H1 (cell line): ENCODE measurements at regions not wholly inside any gene's neighbourhood (a gene's known extent, or its start where the extent isn't known, plus 50 kb on each side); places are given as distances from the start of the nearest gene placed in this dataset.

ENCODE experiments used
- CTCF ChIA-PET: fragments of 300-600 bp; sonication (Branson Sonifier 250); formaldehyde crosslinking; loops from one replicate; lab custom pipeline; 2021; ENCODE audit not compliant: partially characterized antibody; lab: Charles Lee
- POLR2A ChIA-PET: fragments of 300-600 bp; sonication (Branson Sonifier 250); formaldehyde crosslinking; loops from one replicate; lab custom pipeline; 2021; ENCODE audit warnings: inconsistent platforms; ENCODE audit not compliant: partially characterized antibody; lab: Charles Lee
- DNase-seq, 2 experiments: peaks; one replicate each; pipeline versions ENCODE4 v3.0.0 to v3.0.0-alpha.2; 2010 to 2022; ENCODE audit warnings: low spot score in 2 of 2, low read depth in 1 of 2, mixed read lengths in 1 of 2
- FAIRE-seq: peaks from 2 replicates; lab custom pipeline; 2011; peaks lifted over from hg19 to GRCh38; lab: Jason Lieb, UNC
- H2AFZ ChIP-seq: 2 replicates; pipeline ENCODE4 v1.8.1; 2012; ENCODE audit warnings: low read length, inconsistent platforms
- H2AK5ac ChIP-seq: 2 replicates; pipeline ENCODE4 v1.6.1; 2013; ENCODE audit warnings: low read depth, low read length
- H2BK120ac ChIP-seq: replicated peaks from 2 replicates; pipeline ENCODE3; 2013; ENCODE audit warnings: low read depth, low read length, inconsistent platforms
- H2BK12ac ChIP-seq: 2 replicates; pipeline ENCODE4 v1.6.1; 2013; ENCODE audit warnings: low read depth, low read length
- H2BK15ac ChIP-seq: 2 replicates; pipeline ENCODE4 v1.6.1; 2013; ENCODE audit warnings: low read length
- H2BK20ac ChIP-seq: 2 replicates; pipeline ENCODE4 v1.6.1; 2013; ENCODE audit warnings: low read length
- H2BK5ac ChIP-seq: 2 replicates; pipeline ENCODE4 v1.6.1; 2013; ENCODE audit warnings: low read depth, low read length
- H3K14ac ChIP-seq: 2 replicates; pipeline ENCODE4 v1.6.1; 2013; ENCODE audit warnings: inconsistent platforms; ENCODE audit not compliant: insufficient read length
- H3K18ac ChIP-seq: 2 replicates; pipeline ENCODE4 v1.6.1; 2013; ENCODE audit warnings: low read length; ENCODE audit errors: extremely low read depth
- H3K23ac ChIP-seq: 2 replicates; pipeline ENCODE4 v1.6.1; 2013; ENCODE audit warnings: inconsistent platforms; ENCODE audit not compliant: insufficient read length
- H3K23me2 ChIP-seq: 2 replicates; pipeline ENCODE4 v1.6.1; 2013; ENCODE audit warnings: low read depth, low read length
- H3K27ac ChIP-seq: 2 replicates; pipeline ENCODE4 v1.6.1; 2011; ENCODE audit warnings: low read depth, low read length, inconsistent platforms
- H3K27me3 ChIP-seq, 4 experiments: replicated peaks in 1 of 4; 1 replicate in 1 of 4; 2 replicates in 3 of 4; pipeline versions ENCODE4 v1.6.1 to v1.8.1; 2011 to 2013; ENCODE audit warnings: low read length in 3 of 4, mild to moderate bottlenecking in 3 of 4, inconsistent platforms in 2 of 4, mixed read lengths in 2 of 4, moderate library complexity in 1 of 4; ENCODE audit not compliant: control insufficient read depth in 3 of 4, insufficient read depth in 3 of 4; ENCODE audit errors: extremely low read depth in 1 of 4
- H3K36me3 ChIP-seq, 4 experiments: 2 replicates each; pipeline versions ENCODE4 v1.6.1 to v1.8.1; 2011 to 2013; ENCODE audit warnings: mild to moderate bottlenecking in 4 of 4, low read length in 3 of 4, moderate library complexity in 2 of 4, control low read depth in 1 of 4, inconsistent platforms in 1 of 4; ENCODE audit not compliant: insufficient read depth in 4 of 4, control insufficient read depth in 2 of 4
- H3K4ac ChIP-seq: replicated peaks from 2 replicates; pipeline ENCODE3; 2013; ENCODE audit warnings: low read length, low read depth, mixed read lengths, inconsistent platforms; ENCODE audit not compliant: insufficient read length
- H3K4me1 ChIP-seq, 4 experiments: replicated peaks in 1 of 4; 1 replicate in 1 of 4; 2 replicates in 3 of 4; pipeline versions ENCODE4 v1.6.1 to v1.8.1; 2011 to 2013; ENCODE audit warnings: low read length in 3 of 4, inconsistent platforms in 2 of 4, mixed read lengths in 1 of 4; ENCODE audit not compliant: insufficient read depth in 4 of 4, control insufficient read depth in 3 of 4
- H3K4me2 ChIP-seq, 2 experiments: 2 replicates each; pipeline versions ENCODE4 v1.6.1 to v1.8.1; 2011 to 2013; ENCODE audit warnings: low read depth in 2 of 2, low read length in 2 of 2, control low read depth in 1 of 2, inconsistent platforms in 1 of 2, mild to moderate bottlenecking in 1 of 2; ENCODE audit not compliant: insufficient read depth in 1 of 2
- H3K4me3 ChIP-seq, 4 experiments: fragments of 200-600, 300-600 bp in 1 of 4; sonication (generic), shearing (Covaris generic), sonication (Bioruptor Twin) in 1 of 4; 2 replicates each; pipeline versions ENCODE4 v1.5.1 to v1.8.1; 2011 to 2016; ENCODE audit warnings: low read length in 4 of 4, low read depth in 3 of 4, control low read depth in 2 of 4, inconsistent platforms in 2 of 4, mild to moderate bottlenecking in 2 of 4, mixed read lengths in 1 of 4, moderate library complexity in 1 of 4; ENCODE audit not compliant: insufficient read depth in 2 of 4; ENCODE audit errors: extremely low read depth in 1 of 4
- H3K56ac ChIP-seq: replicated peaks from 2 replicates; pipeline ENCODE3; 2013; ENCODE audit warnings: low read depth, mild to moderate bottlenecking, mixed read lengths, low read length, inconsistent platforms; ENCODE audit not compliant: insufficient read length
- H3K79me1 ChIP-seq: 2 replicates; pipeline ENCODE4 v1.6.1; 2013; ENCODE audit warnings: low read depth, low read length, control low read depth
- H3K79me2 ChIP-seq, 2 experiments: 2 replicates each; pipeline versions ENCODE4 v1.6.1 to v1.8.1; 2012 to 2013; ENCODE audit warnings: low read length in 2 of 2, mild to moderate bottlenecking in 2 of 2, inconsistent platforms in 1 of 2; ENCODE audit not compliant: insufficient read depth in 2 of 2, control insufficient read depth in 1 of 2
- H3K9ac ChIP-seq, 4 experiments: replicated peaks in 1 of 4; 1 replicate in 1 of 4; 2 replicates in 3 of 4; pipeline versions ENCODE4 v1.6.1 to v1.8.1; 2011 to 2013; ENCODE audit warnings: low read depth in 3 of 4, low read length in 3 of 4, control low read depth in 2 of 4, mild to moderate bottlenecking in 2 of 4, moderate library complexity in 2 of 4, inconsistent platforms in 1 of 4; ENCODE audit errors: extremely low read depth in 1 of 4
- H3K9me3 ChIP-seq, 2 experiments: 2 replicates each; pipeline versions ENCODE4 v1.6.1 to v1.8.1; 2012 to 2013; ENCODE audit warnings: mild to moderate bottlenecking in 2 of 2, moderate library complexity in 2 of 2, control low read depth in 1 of 2, inconsistent platforms in 1 of 2, low read depth in 1 of 2, low read length in 1 of 2, mixed read lengths in 1 of 2; ENCODE audit not compliant: insufficient read depth in 2 of 2
- H4K20me1 ChIP-seq, 2 experiments: replicated peaks in 1 of 2; 2 replicates each; pipeline versions ENCODE3 to v1.8.1; 2011 to 2013; ENCODE audit warnings: inconsistent platforms in 2 of 2, low read length in 2 of 2, mild to moderate bottlenecking in 1 of 2; ENCODE audit not compliant: insufficient read depth in 2 of 2, control insufficient read depth in 1 of 2
- H4K5ac ChIP-seq: 2 replicates; pipeline ENCODE4 v1.6.1; 2013; ENCODE audit warnings: low read length, low read depth, mixed read lengths, inconsistent platforms; ENCODE audit not compliant: insufficient read length
- H4K8ac ChIP-seq: 2 replicates; pipeline ENCODE4 v1.8.0; 2013; ENCODE audit warnings: mild to moderate bottlenecking, moderate library complexity, low read length, inconsistent platforms; ENCODE audit not compliant: insufficient read depth; ENCODE audit errors: extremely low read depth
- H4K91ac ChIP-seq: replicated peaks from 2 replicates; pipeline ENCODE3; 2013; ENCODE audit warnings: low read length, mixed read lengths, inconsistent platforms; ENCODE audit not compliant: insufficient read length
- BCL11A ChIP-seq, 2 experiments: IDR thresholded peaks; one replicate each; pipeline ENCODE4 v1.6.1; 2011; ENCODE audit warnings: low read depth in 2 of 2, low read length in 2 of 2, mild to moderate bottlenecking in 2 of 2
- CBX5 ChIP-seq: fragments of 300-800, 300-1000 bp; sonication (generic); IDR thresholded peaks from 2 replicates; pipeline ENCODE4 v1.7.1; 2016; ENCODE audit warnings: antibody characterized with exemption, low read length, low read depth
- CTBP2 ChIP-seq: IDR thresholded peaks from 2 replicates; pipeline ENCODE4 v1.7.0; 2011; ENCODE audit warnings: borderline replicate concordance, mild to moderate bottlenecking, moderate library complexity, mixed read lengths, low read length; ENCODE audit not compliant: insufficient read depth, insufficient read length
- EGR1 ChIP-seq: IDR thresholded peaks from 2 replicates; pipeline ENCODE4 v1.6.1; 2011; ENCODE audit warnings: low read depth, low read length, borderline replicate concordance
- KDM1A ChIP-seq: fragments of 200-600, 300-600 bp; sonication (generic); IDR thresholded peaks from 2 replicates; pipeline ENCODE4 v1.7.1; 2016; ENCODE audit warnings: mild to moderate bottlenecking, low read length, borderline replicate concordance
- MAFK ChIP-seq: IDR thresholded peaks from 2 replicates; pipeline ENCODE4 v1.6.1; 2012; ENCODE audit warnings: low read depth, mild to moderate bottlenecking, improper control_type of control experiment, low read length
- POU5F1 ChIP-seq: IDR thresholded peaks from 2 replicates; pipeline ENCODE4 v1.6.1; 2011; ENCODE audit warnings: low read depth, mild to moderate bottlenecking, low read length, moderate library complexity
- SIRT6 ChIP-seq: IDR thresholded peaks from one replicate; pipeline ENCODE4 v1.7.1; 2012; ENCODE audit warnings: low read length, inconsistent platforms
- SIX5 ChIP-seq: IDR thresholded peaks from 2 replicates; pipeline ENCODE4 v1.6.1; 2011; ENCODE audit warnings: mild to moderate bottlenecking, low read depth, low read length
- SP4 ChIP-seq: IDR thresholded peaks from 2 replicates; pipeline ENCODE4 v1.6.1; 2012; ENCODE audit warnings: low read length, inconsistent platforms
- YY1 ChIP-seq: IDR thresholded peaks from 2 replicates; pipeline ENCODE4 v1.6.1; 2011; ENCODE audit warnings: low read depth, mild to moderate bottlenecking, low read length
- ZNF274 ChIP-seq: IDR thresholded peaks from 2 replicates; pipeline ENCODE4 v1.7.0; 2012; ENCODE audit warnings: low read length, borderline replicate concordance; ENCODE audit errors: extremely low read depth
- WGBS, 2 experiments: shearing (Covaris generic) in 1 of 2; methylation state at CpG; one replicate each; pipeline versions ENCODE4 v1.1.6 to v1.1.7; 2013 to 2015; ENCODE audit warnings: low lambda C conversion rate in 2 of 2, mixed read lengths in 2 of 2, inconsistent platforms in 1 of 2, low coverage in 1 of 2, missing lambda C conversion rate in 1 of 2; ENCODE audit not compliant: insufficient replicate concordance in 2 of 2, insufficient coverage in 1 of 2, insufficient read length in 1 of 2; ENCODE audit errors: extremely low coverage in 1 of 2, missing lambda C conversion rate in 1 of 2; 5-methylcytosine and 5-hydroxymethylcytosine counted together
- TF ChIP-seq, protein P1 (sequence below), 3 experiments: IDR thresholded peaks; 1 replicate in 2 of 3; 2 replicates in 1 of 3; pipeline versions ENCODE4 v1.5.1 to v1.6.1; 2011; ENCODE audit warnings: low read length in 3 of 3, mild to moderate bottlenecking in 3 of 3, inconsistent platforms in 2 of 3, low read depth in 1 of 3, moderate library complexity in 1 of 3; ENCODE audit not compliant: insufficient read depth in 1 of 3; ENCODE audit errors: control extremely low read depth in 1 of 3

DNA sequence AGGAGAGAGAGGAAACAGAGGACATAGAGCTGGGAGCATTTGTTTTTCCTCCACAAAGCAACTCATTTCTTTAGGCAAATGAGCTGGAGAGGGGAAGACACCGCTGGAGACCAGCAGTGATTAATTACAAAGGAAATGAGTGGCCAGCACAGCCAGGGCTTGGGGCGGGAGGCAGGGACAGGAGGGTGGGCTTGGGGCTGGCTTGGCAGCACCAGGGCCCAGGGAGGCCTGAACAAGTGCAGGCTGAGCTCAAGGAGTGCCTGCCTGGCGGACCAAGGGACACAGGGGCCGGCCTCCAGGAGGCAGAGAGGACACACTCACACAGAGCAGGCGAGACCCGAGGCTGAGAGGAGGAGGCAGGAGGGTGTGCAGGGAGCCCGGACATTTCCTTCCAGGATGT is 149.0 kb upstream of the UNC5B start:
- Histone ChIP-seq H3K9ac (no peak overlapping the region), H3K27ac (no peak overlapping the region), H3K23ac (no peak overlapping the region), H2BK20ac (no peak overlapping the region), H2BK12ac (no peak overlapping the region), H4K20me1 (no peaks in the 10 kb centered on the region), H3K4me2 (no peak overlapping the region; a peak in 1 of 4 replicates), H2AFZ (0 out of 2 replicates have a peak overlapping the region, but pooled peaks have one; percentile 4), H3K4me3 (no peak overlapping the region), H2BK120ac (no peak overlapping the region), H2BK5ac (no peak overlapping the region), H3K79me1 (no peaks in the 10 kb centered on the region), H3K18ac (0 out of 2 replicates have a peak overlapping the region, but pooled peaks have one; percentile 51), H3K56ac (no peak overlapping the region), H2AK5ac (no peak overlapping the region), H4K91ac (no peak overlapping the region), H3K4ac (no peak overlapping the region), H3K79me2 (no peaks in the 10 kb centered on the region), H3K23me2 (no peaks in the 10 kb centered on the region), H3K27me3 (no peaks in the 10 kb centered on the region), H4K8ac (no peak overlapping the region; the same call in 1 of the 2 replicates), H3K9me3 (no peaks in the 10 kb centered on the region), H2BK15ac (no peak overlapping the region), H4K5ac (peak overlapping the region; percentile 12), H3K36me3 (no peaks in the 10 kb centered on the region), H3K4me1 (peaks cover 0 to 9% (median 1%) of the 10 kb centered on the region in 4 experiments; a peak in 5 of 7 replicates), H3K14ac (no peak overlapping the region)
- CTCF ChIA-PET, result interaction anchor here (0.8 to 5.4 kb wide), 37 partner anchors 9 to 222 kb away, joined by 3 to 31 read pairs (median 5); no protein-coding TSS in a partner anchor
- whole genome bisulfite sequencing, 2 experiments, result 70% methylated on average over 7 of the region's 7 CpGs; no CpG with 5 or more reads in 1 of the 2 experiments
- POLR2A ChIA-PET, result no interaction called here
- DNase-seq, result no peak
- no peak for FAIRE-seq
- TF ChIP-seq SIX5 (no peak), BCL11A (IDR thresholded peaks at IDR 0.05; ENCODE audit: low read depth in 2 of 2, low read length in 2 of 2) (no peak), KDM1A (no peak), EGR1 (no peak), YY1 (no peak), CBX5 (no peak), SP4 (no peak), CTBP2 (no peak), POU5F1 (no peak), SIRT6 (no peak), ZNF274 (no peak), MAFK (no peak)
- TF ChIP-seq, protein P1, sequence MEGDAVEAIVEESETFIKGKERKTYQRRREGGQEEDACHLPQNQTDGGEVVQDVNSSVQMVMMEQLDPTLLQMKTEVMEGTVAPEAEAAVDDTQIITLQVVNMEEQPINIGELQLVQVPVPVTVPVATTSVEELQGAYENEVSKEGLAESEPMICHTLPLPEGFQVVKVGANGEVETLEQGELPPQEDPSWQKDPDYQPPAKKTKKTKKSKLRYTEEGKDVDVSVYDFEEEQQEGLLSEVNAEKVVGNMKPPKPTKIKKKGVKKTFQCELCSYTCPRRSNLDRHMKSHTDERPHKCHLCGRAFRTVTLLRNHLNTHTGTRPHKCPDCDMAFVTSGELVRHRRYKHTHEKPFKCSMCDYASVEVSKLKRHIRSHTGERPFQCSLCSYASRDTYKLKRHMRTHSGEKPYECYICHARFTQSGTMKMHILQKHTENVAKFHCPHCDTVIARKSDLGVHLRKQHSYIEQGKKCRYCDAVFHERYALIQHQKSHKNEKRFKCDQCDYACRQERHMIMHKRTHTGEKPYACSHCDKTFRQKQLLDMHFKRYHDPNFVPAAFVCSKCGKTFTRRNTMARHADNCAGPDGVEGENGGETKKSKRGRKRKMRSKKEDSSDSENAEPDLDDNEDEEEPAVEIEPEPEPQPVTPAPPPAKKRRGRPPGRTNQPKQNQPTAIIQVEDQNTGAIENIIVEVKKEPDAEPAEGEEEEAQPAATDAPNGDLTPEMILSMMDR (IDR thresholded peaks at IDR 0.05; ENCODE audit: control extremely low read depth in 1 of 3, insufficient read depth in 1 of 3, low read depth in 1 of 3, low read length in 3 of 3), result no peak
